Osteoblast (primary cell): ENCODE measurements at regions not wholly inside any gene's neighbourhood (a gene's known extent, or its start where the extent isn't known, plus 50 kb on each side); places are given as distances from the start of the nearest gene placed in this dataset.
A peak's percentile ranks its signal among the peaks of the same experiment; 100 is the strongest.
"Not testable (repeated sequence)": the region's sequence is repeated elsewhere in the genome, so short reads cannot be mapped to it uniquely, and the experiment has no call there.

ENCODE experiments used
- DNase-seq: peaks from one replicate; pipeline ENCODE4 v3.0.0; 2011; ENCODE audit warnings: low spot score, mixed read lengths; ENCODE audit not compliant: insufficient read length; ENCODE audit errors: missing footprints
- H2AFZ ChIP-seq: 2 replicates; pipeline ENCODE4 v1.6.0; 2011; ENCODE audit warnings: mild to moderate bottlenecking, low read length
- H3K27ac ChIP-seq: 2 replicates; pipeline ENCODE4 v1.5.1; 2011; ENCODE audit warnings: mild to moderate bottlenecking, low read depth, low read length, moderate library complexity
- H3K27me3 ChIP-seq: 2 replicates; pipeline ENCODE4 v1.6.0; 2012; ENCODE audit warnings: mild to moderate bottlenecking, control low read depth, inconsistent platforms, low read length, moderate library complexity; ENCODE audit not compliant: insufficient read depth
- H3K36me3 ChIP-seq: 2 replicates; pipeline ENCODE4 v1.5.1; 2011; ENCODE audit warnings: mild to moderate bottlenecking, low read length, control low read depth, moderate library complexity; ENCODE audit not compliant: insufficient read depth
- H3K4me1 ChIP-seq: 2 replicates; pipeline ENCODE4 v1.5.1; 2011; ENCODE audit warnings: mild to moderate bottlenecking, low read length, control low read depth, moderate library complexity; ENCODE audit not compliant: insufficient read depth
- H3K4me2 ChIP-seq: 2 replicates; pipeline ENCODE4 v1.6.0; 2011; ENCODE audit warnings: mild to moderate bottlenecking, low read length; ENCODE audit not compliant: insufficient read depth
- H3K4me3 ChIP-seq: fragments of 200-600 bp; sonication (generic); 3 replicates; pipeline ENCODE4 v1.5.1; 2012; ENCODE audit warnings: mild to moderate bottlenecking, low read length, inconsistent platforms; ENCODE audit not compliant: insufficient read depth
- H3K79me2 ChIP-seq: 2 replicates; pipeline ENCODE4 v1.6.0; 2012; ENCODE audit warnings: mild to moderate bottlenecking, low read length, control low read depth, inconsistent platforms; ENCODE audit not compliant: insufficient read depth
- H3K9me3 ChIP-seq: 2 replicates; pipeline ENCODE4 v1.5.1; 2011; ENCODE audit warnings: low read depth, low read length, control low read depth
- H4K20me1 ChIP-seq: 2 replicates; pipeline ENCODE4 v1.6.0; 2012; ENCODE audit warnings: mild to moderate bottlenecking, low read length, control low read depth; ENCODE audit not compliant: insufficient read depth
- CTCF ChIP-seq: IDR thresholded peaks from 2 replicates; pipeline ENCODE4 v1.5.1; 2011; ENCODE audit warnings: mild to moderate bottlenecking, low read depth, low read length, moderate library complexity; ENCODE audit errors: extremely low read depth

- TF ChIP-seq CTCF, result no peak
- Histone ChIP-seq H3K4me1 (peaks cover 13% of the 10 kb centered on the region), H3K79me2 (no peaks in the 10 kb centered on the region), H4K20me1 (no peaks in the 10 kb centered on the region), H3K9me3 (no peaks in the 10 kb centered on the region), H2AFZ (peak overlapping the region; percentile 27), H3K27me3 (no peaks in the 10 kb centered on the region), H3K27ac (peak overlapping the region; percentile 76), H3K36me3 (no peaks in the 10 kb centered on the region), H3K4me3 (peak overlapping the region; percentile 25), H3K4me2 (peak overlapping the region; percentile 52)
- no peak for DNase-seq
Observed at GRCh38 chr2:18949871-18950270, 360.5 kb upstream of the NT5C1B start.

GRCh38 chr2:18940184-18940583, 350.8 kb upstream of the NT5C1B start:
- DNase-seq, result no peak
- Histone ChIP-seq H3K4me3 (no peak overlapping the region), H3K79me2 (no peaks in the 10 kb centered on the region), H3K9me3 (no peaks in the 10 kb centered on the region), H3K27me3 (no peaks in the 10 kb centered on the region), H4K20me1 (no peaks in the 10 kb centered on the region), H3K4me2 (no peak overlapping the region), H3K4me1 (no peaks in the 10 kb centered on the region), H2AFZ (no peak overlapping the region), H3K36me3 (no peaks in the 10 kb centered on the region), H3K27ac (no peak overlapping the region)
- TF ChIP-seq CTCF, result no peak

DNA sequence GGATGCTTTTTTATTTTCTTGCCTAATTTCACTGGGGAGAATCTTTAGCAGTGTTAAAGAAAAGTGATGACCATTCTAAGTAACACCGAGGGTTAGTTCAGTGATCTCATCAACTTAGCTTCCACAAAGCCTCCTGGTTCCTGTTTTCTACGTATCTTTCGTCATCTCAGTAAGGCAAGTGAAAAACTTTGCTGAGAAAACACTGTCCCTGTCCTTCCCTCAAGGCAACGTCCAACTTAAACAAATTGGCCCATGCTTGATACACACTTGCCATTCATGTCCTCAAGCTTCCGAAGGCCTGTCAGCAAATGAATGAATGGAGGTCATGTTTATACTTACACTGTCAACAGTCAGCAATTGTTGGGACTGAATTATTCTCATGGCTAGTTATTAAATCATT, 350.4 kb upstream of the NT5C1B start:
- H4K20me1 ChIP-seq, H3K4me3 ChIP-seq, DNase-seq, H3K4me2 ChIP-seq, H3K79me2 ChIP-seq, H3K4me1 ChIP-seq, H3K27ac ChIP-seq, H3K27me3 ChIP-seq, H3K9me3 ChIP-seq, H3K36me3 ChIP-seq, H2AFZ ChIP-seq: not testable (repeated sequence)

- Histone ChIP-seq H2AFZ (no peak overlapping the region), H3K27me3 (no peaks in the 10 kb centered on the region), H3K79me2 (no peaks in the 10 kb centered on the region), H4K20me1 (no peaks in the 10 kb centered on the region), H3K4me2 (no peak overlapping the region), H3K4me1 (no peaks in the 10 kb centered on the region), H3K27ac (no peak overlapping the region), H3K9me3 (no peaks in the 10 kb centered on the region), H3K4me3 (no peak overlapping the region), H3K36me3 (no peaks in the 10 kb centered on the region)
- TF ChIP-seq CTCF, result no peak
- DNase-seq, result no peak
Observed at GRCh38 chr2:18934886-18935285, 345.5 kb upstream of the NT5C1B start.
